Midbrain (tissue), 1 donor: ENCODE measurements at regions not wholly inside any gene's neighbourhood (a gene's known extent, or its start where the extent isn't known, plus 50 kb on each side); places are given as distances from the start of the nearest gene placed in this dataset.

Source experiments
- DNase-seq: peaks from one replicate; lab custom pipeline; 2025; lab: John Stamatoyannopoulos, UW

- no peak for DNase-seq
These were observed 185.6 kb downstream of the RHOU start for GRCh38 chr1:228920831-228921230.

DNA sequence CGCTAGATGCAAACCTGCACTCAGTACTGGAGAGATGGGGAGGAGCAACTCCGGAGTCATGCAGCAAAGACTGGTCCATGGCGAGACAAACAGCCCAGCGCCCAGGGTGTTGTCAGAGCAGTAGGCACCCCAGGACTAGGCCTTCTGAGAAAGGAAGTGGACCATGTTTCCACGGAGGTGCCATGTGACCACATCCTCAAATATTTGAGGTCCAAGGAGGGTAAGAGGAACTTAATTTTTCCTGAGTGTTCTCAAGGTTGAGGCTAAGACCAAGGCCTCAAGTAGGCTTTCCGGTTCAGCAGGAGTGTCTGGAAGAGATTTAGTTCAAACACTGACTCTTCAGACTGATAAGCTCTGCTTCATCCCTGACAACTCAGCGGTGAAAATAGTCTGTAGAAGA, 186.2 kb downstream of the RHOU start:
- peak; percentile 12 for DNase-seq

DNA sequence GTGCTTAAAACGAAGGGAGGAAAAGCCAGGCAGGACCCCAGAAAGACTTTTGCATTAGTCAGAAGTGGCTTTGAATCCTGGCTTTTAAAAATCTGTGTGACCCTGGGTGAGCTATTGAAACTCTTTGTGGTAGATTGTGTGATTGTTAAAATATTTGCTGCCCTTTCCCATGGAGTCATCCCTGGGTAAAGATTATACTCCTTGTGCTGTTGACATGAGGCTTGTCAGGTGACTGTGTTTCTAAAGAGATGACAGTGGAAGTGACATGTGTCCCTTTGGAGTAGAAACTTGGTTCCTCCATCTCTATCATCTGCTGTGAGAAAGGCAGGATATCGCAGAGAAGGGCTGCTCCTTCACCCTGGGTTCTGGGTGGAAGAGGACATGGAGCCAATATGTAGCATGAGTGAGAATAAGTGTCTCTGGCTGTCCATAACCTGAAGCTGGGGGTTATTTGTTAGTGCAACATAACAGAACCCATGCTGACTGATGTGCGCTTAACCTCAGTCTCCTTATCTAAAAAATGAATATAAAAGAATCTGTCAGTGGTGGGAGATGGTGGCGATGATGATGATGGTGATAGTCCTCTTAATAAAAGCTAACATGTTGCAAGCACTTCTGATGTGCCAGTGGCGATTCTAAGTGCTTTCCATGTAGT, 187.6 kb downstream of the RHOU start:
- no peak for DNase-seq

DNA sequence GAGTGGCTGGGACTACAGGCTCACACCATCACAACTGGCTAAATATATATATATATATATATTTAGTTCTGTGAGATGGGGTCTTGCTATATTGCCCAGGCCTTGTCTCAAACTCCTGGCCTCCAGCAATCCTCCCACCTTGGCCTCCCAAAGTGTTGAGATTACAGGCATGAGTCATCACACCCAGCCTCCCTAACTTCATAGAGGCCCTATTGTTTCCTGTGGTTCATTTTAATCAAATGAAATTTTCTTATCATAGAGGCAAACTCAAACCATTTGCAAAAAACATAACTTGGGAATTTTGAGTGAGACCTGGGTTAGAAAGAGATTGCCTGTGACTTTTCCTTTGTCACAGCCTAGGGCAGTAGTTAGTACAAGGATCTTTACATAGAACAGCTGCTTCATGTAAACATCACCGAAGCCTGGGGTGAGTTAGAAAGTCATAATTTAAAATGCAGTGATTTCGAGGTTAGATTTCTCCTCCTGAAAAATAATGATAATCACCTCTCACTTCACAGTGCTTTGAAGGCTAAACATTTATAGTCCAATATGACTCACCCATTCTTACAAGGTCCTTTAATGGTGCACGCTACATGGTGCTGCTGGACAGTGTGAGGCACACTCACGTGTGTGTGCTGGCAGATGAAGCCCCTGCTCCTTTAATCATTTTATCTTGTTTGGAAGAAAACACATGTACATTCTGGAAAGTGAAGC, 188.9 kb downstream of the RHOU start:
- no peak for DNase-seq

DNA sequence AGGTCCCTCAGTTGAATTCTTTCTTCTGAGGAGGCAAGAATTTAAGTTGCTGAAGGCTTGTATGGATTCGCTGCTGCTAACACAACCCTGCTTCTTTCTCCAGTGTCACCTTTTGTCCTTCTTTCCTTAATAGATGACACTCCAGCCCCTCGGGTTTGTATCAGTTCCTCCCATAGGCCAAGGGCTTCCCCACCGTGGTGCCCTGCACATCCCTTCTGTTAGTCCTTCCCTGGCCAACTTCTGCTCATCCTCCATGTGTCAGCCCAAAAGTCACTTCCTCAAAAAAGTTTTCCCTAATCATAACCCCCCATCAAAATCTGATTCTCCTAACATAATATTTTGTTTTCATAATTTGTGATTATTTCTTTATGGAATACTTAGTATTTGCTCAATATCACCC, 190.4 kb downstream of the RHOU start:
- DNase-seq: no peak

DNA sequence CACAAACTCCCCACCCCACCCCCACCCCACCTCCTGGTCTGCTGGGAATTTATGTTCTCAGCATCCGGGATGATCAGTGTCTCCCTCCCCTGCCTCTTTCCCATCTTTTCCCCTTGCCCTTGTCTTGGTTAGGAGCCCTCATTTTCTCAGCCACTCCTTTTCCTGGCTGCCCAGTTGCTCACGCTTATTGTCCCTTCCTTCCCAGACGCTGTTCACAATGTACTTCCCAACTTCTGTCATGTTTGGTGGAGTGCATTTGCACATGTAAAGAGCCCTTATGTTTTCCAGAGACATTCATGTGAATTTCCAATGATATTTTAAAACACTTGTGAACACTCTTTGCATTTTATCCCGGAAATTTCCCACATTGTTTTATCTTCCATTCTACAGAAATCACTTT, 192.1 kb downstream of the RHOU start:
- DNase-seq: no peak

GRCh38 chr1:228927946-228928898, 192.9 kb downstream of the RHOU start:
- DNase-seq: no peak

DNA sequence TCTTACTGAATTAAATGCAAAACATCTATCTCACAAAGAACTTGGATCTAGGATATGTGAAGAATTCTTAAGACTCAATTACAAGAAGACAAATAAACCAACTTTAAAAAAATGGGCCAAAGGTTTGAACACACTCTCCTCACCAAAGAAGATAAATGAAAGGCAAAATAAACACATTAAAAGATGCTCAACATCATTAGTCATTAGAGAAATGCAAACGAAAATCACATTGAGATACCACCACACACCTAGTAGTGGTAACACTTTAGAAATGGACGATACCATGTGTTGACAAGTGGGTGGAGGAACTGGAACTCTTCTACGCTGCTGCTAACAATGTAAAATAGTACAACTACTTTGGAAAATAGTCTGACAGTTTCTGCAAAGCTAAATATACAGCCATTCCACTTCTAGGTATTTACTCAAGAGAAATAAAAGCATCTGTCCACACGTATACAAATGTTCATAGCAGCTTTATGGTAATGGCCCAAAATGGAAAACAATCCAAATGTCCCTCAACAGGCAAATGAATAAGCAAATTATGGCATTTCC, 194.3 kb downstream of the RHOU start:
- DNase-seq: no peak

- no peak for DNase-seq
These were observed 195.2 kb downstream of the RHOU start for GRCh38 chr1:228930479-228930957.

DNA sequence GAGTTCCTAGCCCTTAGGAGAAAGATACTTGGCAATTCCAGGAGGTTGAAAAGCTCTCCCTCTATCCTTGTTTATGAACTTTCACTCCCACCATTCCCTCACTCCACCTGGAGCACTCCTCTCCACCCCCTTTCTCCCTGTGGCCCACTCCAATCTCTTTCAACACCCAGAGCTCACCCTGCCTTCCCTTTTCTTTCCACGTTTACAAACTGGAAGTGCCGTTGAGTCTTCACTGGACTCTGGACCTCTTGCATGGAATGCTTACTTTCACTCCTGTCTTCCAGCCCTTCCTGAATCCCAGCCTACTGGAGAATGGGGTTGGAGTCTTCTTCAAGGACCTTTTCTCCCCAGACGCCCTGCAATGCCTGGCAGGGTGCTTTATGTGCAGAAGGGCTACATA, 198.5 kb downstream of the RHOU start:
- DNase-seq: no peak

DNA sequence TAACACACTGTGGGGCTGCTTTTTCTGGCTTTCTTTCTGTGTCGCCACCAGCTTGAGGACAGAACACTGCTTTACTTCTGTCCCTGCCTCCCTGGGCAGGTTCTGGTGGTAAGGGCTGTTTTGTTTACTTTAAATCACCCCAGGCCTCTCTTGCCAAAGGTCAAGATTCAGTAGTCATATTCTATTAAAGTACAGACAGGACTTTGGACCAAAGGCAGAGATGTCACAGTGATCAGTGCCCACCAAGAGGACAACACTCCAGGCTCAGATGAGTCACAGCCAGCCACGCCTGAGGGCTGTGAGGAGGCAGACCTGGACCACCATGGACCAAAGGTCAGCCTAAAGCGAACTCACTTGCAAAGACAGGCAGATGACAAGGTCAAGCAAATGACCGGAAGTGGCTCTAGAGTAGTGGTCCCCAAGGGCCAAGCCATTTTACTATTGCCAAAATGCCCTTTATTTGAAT, 200.0 kb downstream of the RHOU start:
- no peak for DNase-seq

GRCh38 chr1:228935855-228936727, 200.8 kb downstream of the RHOU start:
- DNase-seq: no peak

DNA sequence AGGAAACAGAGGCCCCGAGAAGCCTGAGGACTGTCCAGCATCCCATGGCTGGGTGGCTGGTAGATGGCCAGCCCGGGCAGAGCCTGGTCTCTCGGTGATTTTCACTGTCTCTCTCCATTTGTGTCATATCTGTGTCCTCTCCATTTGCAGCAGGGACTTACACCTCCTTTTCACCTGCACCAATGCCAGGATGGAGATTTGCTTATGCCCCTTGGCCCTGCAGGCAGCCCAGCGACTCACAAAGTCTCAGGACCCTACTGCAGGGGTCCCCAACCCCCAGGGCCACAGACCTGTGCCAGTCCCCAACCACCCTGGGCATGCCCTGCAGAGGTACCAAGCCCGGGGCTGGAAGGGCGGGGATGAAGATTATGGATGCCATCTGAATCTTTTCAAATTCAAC, 201.6 kb downstream of the RHOU start:
- no peak for DNase-seq

DNA sequence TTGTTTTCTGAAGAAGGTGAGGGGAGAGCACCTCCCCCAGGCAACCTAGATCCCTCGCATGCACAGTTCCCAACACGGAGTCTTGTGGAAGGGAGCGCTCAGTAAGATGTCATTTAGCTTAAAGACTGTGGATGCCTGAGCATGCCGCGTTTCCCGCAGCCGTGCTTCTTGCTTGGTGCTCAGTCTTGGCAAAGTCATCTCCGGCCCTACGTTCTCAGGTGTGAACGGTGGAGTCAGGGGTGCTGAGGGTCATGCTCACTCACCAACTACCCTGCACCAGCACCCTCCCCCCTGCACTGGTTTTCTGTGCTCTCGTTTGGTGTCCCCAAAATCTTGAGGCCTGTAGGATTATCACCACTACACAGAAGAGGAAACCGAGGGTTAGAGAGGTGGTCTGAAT, 202.1 kb downstream of the RHOU start:
- no peak for DNase-seq

GRCh38 chr1:228937851-228938536, 202.7 kb downstream of the RHOU start:
- DNase-seq: peak; percentile 59

GRCh38 chr1:228938537-228938901, 203.2 kb downstream of the RHOU start:
- DNase-seq: peak; percentile 24

DNA sequence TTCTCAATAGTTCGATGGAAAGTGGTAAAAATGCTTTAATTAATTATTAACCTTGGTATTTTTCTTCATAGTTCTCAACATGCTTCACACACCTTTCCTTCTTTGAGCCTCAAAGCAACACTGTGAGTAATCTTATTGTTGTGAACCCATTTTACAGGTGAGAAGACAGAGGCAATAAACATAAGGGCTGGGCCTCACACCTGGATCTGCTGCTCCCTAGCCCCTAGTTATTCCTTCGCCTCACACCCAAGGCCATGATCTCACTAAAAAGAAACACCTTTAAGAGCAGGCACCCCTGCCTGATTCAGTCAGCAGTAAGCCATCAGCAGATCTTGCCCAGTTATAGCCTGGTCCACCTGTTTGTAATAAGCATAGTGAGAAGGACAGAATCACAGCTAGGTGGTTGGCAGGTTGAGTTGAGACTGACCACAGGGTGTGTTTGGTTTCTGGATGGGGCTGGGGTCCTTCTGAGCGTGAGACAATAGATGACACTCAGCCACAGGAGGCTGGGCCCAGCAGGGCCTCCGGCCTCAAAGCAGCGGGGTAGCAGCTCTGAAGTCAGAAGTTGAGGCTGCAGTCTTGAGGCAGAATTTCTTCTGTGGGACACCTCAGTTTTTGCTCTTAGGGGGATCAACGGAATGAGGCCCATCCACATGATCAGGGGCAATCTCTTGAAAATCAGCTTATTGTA, 203.9 kb downstream of the RHOU start:
- DNase-seq: no peak

GRCh38 chr1:228939881-228940392, 204.7 kb downstream of the RHOU start:
- no peak for DNase-seq

DNA sequence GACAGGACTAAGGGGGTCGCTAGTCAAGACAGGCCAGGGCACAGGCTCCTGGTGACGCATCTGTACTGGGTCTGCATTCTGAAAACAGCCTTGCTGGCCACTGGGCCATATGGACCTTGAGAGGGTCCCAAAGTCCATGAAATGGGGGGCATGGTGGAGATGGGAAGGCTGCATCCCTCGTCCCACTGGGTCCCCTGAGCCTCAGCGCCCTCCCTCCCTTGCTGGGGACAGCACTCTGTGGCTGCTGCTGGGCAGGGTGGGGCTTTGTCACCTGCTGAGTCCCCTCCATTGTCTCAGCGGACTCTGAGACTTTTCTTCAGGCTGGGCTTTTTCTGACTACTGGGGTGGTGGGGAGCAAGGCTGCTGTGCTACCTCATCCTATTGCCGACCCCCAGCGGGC, 205.2 kb downstream of the RHOU start:
- DNase-seq: no peak

DNA sequence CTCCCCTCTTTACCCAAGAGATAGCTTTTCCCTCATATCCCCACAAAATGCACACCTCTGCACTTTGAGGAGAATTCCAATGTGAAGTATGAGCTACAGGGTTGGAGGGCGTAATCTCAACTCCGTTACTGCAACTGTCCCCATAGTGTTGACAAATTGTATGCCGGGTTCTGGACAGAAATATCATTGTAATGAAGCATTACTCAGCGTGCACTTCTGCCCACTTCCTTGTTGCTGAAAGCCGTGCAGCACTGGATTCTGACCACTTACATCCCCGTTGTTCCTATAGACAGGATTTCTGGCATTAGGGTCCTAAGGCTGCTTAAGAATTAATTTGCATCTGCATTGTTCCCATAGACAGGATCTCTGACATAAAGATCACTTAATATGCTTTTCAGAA, 205.6 kb downstream of the RHOU start:
- DNase-seq: no peak
